ENCODE measurements at regions not wholly inside any gene's neighbourhood (a gene's known extent, or its start where the extent isn't known, plus 50 kb on each side); places are given as distances from the start of the nearest gene placed in this dataset.

- intact Hi-C loops (cut with micrococcal nuclease), result no loop called here
- CTCF ChIA-PET, result interaction anchor here (1.3 kb wide), 1 partner anchor 44 kb away, joined by 3 read pairs; no protein-coding TSS in a partner anchor
- H3K36me3 Mint-ChIP-seq (ENCODE audit: low read depth), result no peaks in the 10 kb centered on the region
- no peak overlapping the region for H3K4me3 Mint-ChIP-seq
- H3K27ac Mint-ChIP-seq, result no peak overlapping the region
- H3K27me3 Mint-ChIP-seq (ENCODE audit: low read depth), result peaks cover 44% of the 10 kb centered on the region
- no peaks in the 10 kb centered on the region for H3K9me3 Mint-ChIP-seq
- DNase-seq, result no peak
- peaks cover 2% of the 10 kb centered on the region for H3K4me1 Mint-ChIP-seq (ENCODE audit: low read depth)
Observed at GRCh38 chr12:100715976-100716944, 78.3 kb upstream of the ANO4 start.

- peaks cover 2% of the 10 kb centered on the region for H3K4me1 Mint-ChIP-seq (ENCODE audit: low read depth)
- H3K4me3 Mint-ChIP-seq, result no peak overlapping the region
- H3K9me3 Mint-ChIP-seq, result no peaks in the 10 kb centered on the region
- H3K27me3 Mint-ChIP-seq (ENCODE audit: low read depth), result peaks cover 44% of the 10 kb centered on the region
- intact Hi-C loops (cut with micrococcal nuclease), result no loop called here
- DNase-seq, result no peak
- no peak overlapping the region for H3K27ac Mint-ChIP-seq
- CTCF ChIA-PET, result no interaction called here
- no peaks in the 10 kb centered on the region for H3K36me3 Mint-ChIP-seq (ENCODE audit: low read depth)
Observed at GRCh38 chr12:100716945-100717732, 77.4 kb upstream of the ANO4 start.

GRCh38 chr12:100717733-100718067 is 76.9 kb upstream of the ANO4 start:
- no peak for DNase-seq
- Mint-ChIP-seq H3K4me1 (ENCODE audit: low read depth) (peaks cover 2% of the 10 kb centered on the region), H3K27ac (no peak overlapping the region), H3K27me3 (ENCODE audit: low read depth) (peaks cover 44% of the 10 kb centered on the region), H3K36me3 (ENCODE audit: low read depth) (no peaks in the 10 kb centered on the region), H3K9me3 (no peaks in the 10 kb centered on the region), H3K4me3 (no peak overlapping the region)
- intact Hi-C loops (cut with micrococcal nuclease), result no loop called here
- CTCF ChIA-PET, result no interaction called here

- DNase-seq, result no peak
Observed at GRCh38 chr12:100718187-100718586, 76.4 kb upstream of the ANO4 start.

GRCh38 chr12:100720016-100720654 is 74.4 kb upstream of the ANO4 start:
- Mint-ChIP-seq H3K4me3 (no peak overlapping the region), H3K9me3 (no peaks in the 10 kb centered on the region), H3K36me3 (ENCODE audit: low read depth) (no peaks in the 10 kb centered on the region), H3K27me3 (ENCODE audit: low read depth) (peaks cover 42% of the 10 kb centered on the region), H3K27ac (no peak overlapping the region), H3K4me1 (ENCODE audit: low read depth) (peaks cover 2% of the 10 kb centered on the region)
- CTCF ChIA-PET, result interaction anchor here (0.7 kb wide), 1 partner anchor 295 kb away, joined by 3 read pairs; no protein-coding TSS in a partner anchor
- no peak for DNase-seq
- intact Hi-C loops (cut with micrococcal nuclease), result no loop called here

More at GRCh38 chr12:100718187-100718586, 76.4 kb upstream of the ANO4 start:
- H3K4me1 Mint-ChIP-seq (ENCODE audit: low read depth), result peaks cover 2% of the 10 kb centered on the region
- no peak overlapping the region for H3K4me3 Mint-ChIP-seq
- no peaks in the 10 kb centered on the region for H3K9me3 Mint-ChIP-seq
- no peaks in the 10 kb centered on the region for H3K36me3 Mint-ChIP-seq (ENCODE audit: low read depth)
- H3K27ac Mint-ChIP-seq, result no peak overlapping the region
- CTCF ChIA-PET, result no interaction called here
- H3K27me3 Mint-ChIP-seq (ENCODE audit: low read depth), result peaks cover 44% of the 10 kb centered on the region
- intact Hi-C loops (cut with micrococcal nuclease), result no loop called here

GRCh38 chr12:100721169-100721568 is 73.4 kb upstream of the ANO4 start:
- Mint-ChIP-seq H3K4me3 (no peak overlapping the region), H3K27me3 (ENCODE audit: low read depth) (peaks cover 32% of the 10 kb centered on the region), H3K4me1 (ENCODE audit: low read depth) (peaks cover 2% of the 10 kb centered on the region), H3K9me3 (no peaks in the 10 kb centered on the region), H3K27ac (no peak overlapping the region), H3K36me3 (ENCODE audit: low read depth) (no peaks in the 10 kb centered on the region)
- DNase-seq, result no peak
- intact Hi-C loops (cut with micrococcal nuclease), result no loop called here
- CTCF ChIA-PET, result no interaction called here

- CTCF ChIA-PET, result interaction anchor here (0.6 kb wide), 1 partner anchor 39 kb away, joined by 3 read pairs; no protein-coding TSS in a partner anchor
- Mint-ChIP-seq H3K27ac (no peak overlapping the region), H3K4me1 (ENCODE audit: low read depth) (no peaks in the 10 kb centered on the region), H3K27me3 (ENCODE audit: low read depth) (peaks cover 9% of the 10 kb centered on the region), H3K9me3 (no peaks in the 10 kb centered on the region), H3K4me3 (no peak overlapping the region), H3K36me3 (ENCODE audit: low read depth) (no peaks in the 10 kb centered on the region)
- no peak for DNase-seq
- intact Hi-C loops (cut with micrococcal nuclease), result no loop called here
Observed at GRCh38 chr12:100724071-100724470, 70.5 kb upstream of the ANO4 start.

GRCh38 chr12:100733817-100734593 is 60.6 kb upstream of the ANO4 start:
- H3K4me3 Mint-ChIP-seq, result no peak overlapping the region
- CTCF ChIA-PET, result interaction anchor here (1.2 kb wide), 1 partner anchor 16 kb away, joined by 3 read pairs; no protein-coding TSS in a partner anchor
- peaks cover 16% of the 10 kb centered on the region for H3K27me3 Mint-ChIP-seq (ENCODE audit: low read depth)
- H3K4me1 Mint-ChIP-seq (ENCODE audit: low read depth), result no peaks in the 10 kb centered on the region
- no peaks in the 10 kb centered on the region for H3K36me3 Mint-ChIP-seq (ENCODE audit: low read depth)
- H3K27ac Mint-ChIP-seq, result no peak overlapping the region
- intact Hi-C loops (cut with micrococcal nuclease), result no loop called here
- H3K9me3 Mint-ChIP-seq, result no peaks in the 10 kb centered on the region
- DNase-seq, result no peak

GRCh38 chr12:100737168-100737567 is 57.4 kb upstream of the ANO4 start:
- CTCF ChIA-PET, result interaction anchor here (0.6 to 1.5 kb wide), 2 partner anchors 25 to 65 kb away, joined by 3 to 4 read pairs; no protein-coding TSS in a partner anchor
- no peak overlapping the region for H3K27ac Mint-ChIP-seq
- H3K9me3 Mint-ChIP-seq, result no peaks in the 10 kb centered on the region
- H3K36me3 Mint-ChIP-seq (ENCODE audit: low read depth), result no peaks in the 10 kb centered on the region
- H3K27me3 Mint-ChIP-seq (ENCODE audit: low read depth), result peaks cover 16% of the 10 kb centered on the region
- intact Hi-C loops (cut with micrococcal nuclease), result no loop called here
- H3K4me3 Mint-ChIP-seq, result no peak overlapping the region
- no peaks in the 10 kb centered on the region for H3K4me1 Mint-ChIP-seq (ENCODE audit: low read depth)
- DNase-seq, result no peak

- Mint-ChIP-seq H3K4me1 (ENCODE audit: low read depth) (no peaks in the 10 kb centered on the region), H3K9me3 (no peaks in the 10 kb centered on the region), H3K36me3 (ENCODE audit: low read depth) (no peaks in the 10 kb centered on the region), H3K27me3 (ENCODE audit: low read depth) (peaks cover 16% of the 10 kb centered on the region), H3K27ac (no peak overlapping the region), H3K4me3 (no peak overlapping the region)
- intact Hi-C loops (cut with micrococcal nuclease), result no loop called here
- CTCF ChIA-PET, result interaction anchor here (0.8 to 1.3 kb wide), 3 partner anchors 12 to 1840 kb away, joined by 3 to 6 read pairs (median 4); no protein-coding TSS in a partner anchor
- no peak for DNase-seq
Observed at GRCh38 chr12:100738086-100738485, 56.5 kb upstream of the ANO4 start.

GRCh38 chr12:100741084-100741711 is 53.4 kb upstream of the ANO4 start:
- Mint-ChIP-seq H3K4me3 (no peak overlapping the region), H3K9me3 (peaks cover 5% of the 10 kb centered on the region), H3K36me3 (ENCODE audit: low read depth) (no peaks in the 10 kb centered on the region), H3K27me3 (ENCODE audit: low read depth) (peaks cover 6% of the 10 kb centered on the region), H3K27ac (no peak overlapping the region), H3K4me1 (ENCODE audit: low read depth) (no peaks in the 10 kb centered on the region)
- CTCF ChIA-PET, result interaction anchor here (0.7 to 1.9 kb wide), 6 partner anchors 10 to 188 kb away, joined by 3 to 9 read pairs (median 4); no protein-coding TSS in a partner anchor
- peak; percentile 8 for DNase-seq
- intact Hi-C loops (cut with micrococcal nuclease), result loop anchor here (1.0 to 10.0 kb wide), 7 partner anchors 72 to 1696 kb away; no protein-coding TSS in a partner anchor

Data from activated naive CD4-positive, alpha-beta T cell treated with anti-CD3 and anti-CD28 coated beads for 36 hours (primary cell).